DOHH2 (cell line): ENCODE measurements at regions not wholly inside any gene's neighbourhood (a gene's known extent, or its start where the extent isn't known, plus 50 kb on each side); places are given as distances from the start of the nearest gene placed in this dataset.

Experiments
- H3F3A ChIP-seq: fragments of 200-600 bp; sonication (generic), shearing (Covaris generic); 2 replicates; pipeline ENCODE4 v1.6.0; 2016; ENCODE audit warnings: antibody characterized with exemption, mild to moderate bottlenecking; ENCODE audit not compliant: control insufficient read depth, insufficient read depth
- H3K27ac ChIP-seq: fragments of 200-600 bp; sonication (generic); 2 replicates; pipeline ENCODE4 v1.5.1; 2014; ENCODE audit warnings: low read depth, mild to moderate bottlenecking, low read length, moderate library complexity
- H3K27me3 ChIP-seq: fragments of 200-600 bp; sonication (generic); 2 replicates; pipeline ENCODE4 v1.6.1; 2014; ENCODE audit warnings: mild to moderate bottlenecking, low read length, mixed read lengths; ENCODE audit not compliant: control insufficient read depth
- H3K36me3 ChIP-seq: fragments of 200-600 bp; sonication (generic); 2 replicates; pipeline ENCODE4 v1.6.1; 2014; ENCODE audit warnings: mild to moderate bottlenecking, low read length, moderate library complexity, mixed read lengths; ENCODE audit not compliant: control insufficient read depth
- H3K4me1 ChIP-seq: fragments of 200-600 bp; sonication (generic); 2 replicates; pipeline ENCODE4 v1.6.1; 2014; ENCODE audit warnings: mild to moderate bottlenecking, low read length, mixed read lengths; ENCODE audit not compliant: control insufficient read depth
- H3K4me2 ChIP-seq: fragments of 200-600 bp; sonication (generic); 2 replicates; pipeline ENCODE4 v1.6.0; 2014; ENCODE audit warnings: mild to moderate bottlenecking, low read length, moderate library complexity
- H3K4me3 ChIP-seq: fragments of 200-600 bp; sonication (generic); 2 replicates; pipeline ENCODE4 v1.5.1; 2014; ENCODE audit warnings: mild to moderate bottlenecking, low read length, mixed read lengths
- H3K79me2 ChIP-seq: fragments of 200-600 bp; sonication (generic); 2 replicates; pipeline ENCODE4 v1.6.1; 2014; ENCODE audit warnings: mild to moderate bottlenecking, low read length, mixed read lengths; ENCODE audit not compliant: control insufficient read depth
- H3K9me2 ChIP-seq: fragments of 200-600 bp; sonication (generic); replicated peaks from 2 replicates; pipeline ENCODE4 v1.6.1; 2014; ENCODE audit warnings: mild to moderate bottlenecking, low read length, mixed read lengths; ENCODE audit not compliant: control insufficient read depth
- H3K9me3 ChIP-seq: fragments of 200-600 bp; sonication (generic); 2 replicates; pipeline ENCODE4 v1.6.1; 2014; ENCODE audit warnings: antibody characterized with exemption, low read length, mixed read lengths; ENCODE audit not compliant: control insufficient read depth, insufficient read depth
- H4K20me1 ChIP-seq: fragments of 200-600 bp; sonication (generic); 2 replicates; pipeline ENCODE4 v1.6.0; 2014; ENCODE audit warnings: low read depth, mild to moderate bottlenecking, antibody characterized with exemption, low read length, moderate library complexity; ENCODE audit not compliant: control insufficient read depth, insufficient read depth
- EZH2phosphoT487 ChIP-seq: fragments of 200-600 bp; sonication (generic); IDR thresholded peaks from 2 replicates; pipeline ENCODE4 v1.6.1; 2017; ENCODE audit warnings: borderline replicate concordance, mild to moderate bottlenecking, antibody characterized with exemption, low read length, moderate library complexity, mixed read lengths
- TF ChIP-seq, protein P1 (sequence below): fragments of 200-600 bp; sonication (generic); IDR thresholded peaks from one replicate; pipeline ENCODE4 v1.5.1; 2014; ENCODE audit warnings: antibody characterized with exemption, mild to moderate bottlenecking, low read depth, low read length; ENCODE audit not compliant: poor library complexity, severe bottlenecking

DNA sequence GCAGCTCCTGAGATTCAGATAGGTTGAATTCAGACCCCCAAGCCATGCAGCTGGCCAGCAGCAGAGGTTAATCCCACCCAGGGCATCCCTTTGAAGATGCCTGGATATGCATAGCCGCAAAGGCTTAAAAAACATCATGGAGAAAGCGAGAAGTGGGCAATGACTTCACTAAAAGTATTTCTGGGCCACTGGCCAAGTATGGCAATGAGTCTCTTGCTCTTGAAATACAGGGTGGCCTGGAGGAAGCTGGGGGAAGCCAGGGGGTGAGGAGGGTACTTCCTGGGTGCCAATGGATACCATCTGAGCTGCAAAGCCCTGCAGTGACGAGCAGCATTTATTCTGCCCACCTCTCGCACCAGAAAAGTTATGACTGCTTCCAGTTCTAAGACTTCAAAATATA, 539.3 kb upstream of the TBX3 start:
- H3F3A ChIP-seq: no peaks in the 10 kb centered on the region
- no peak overlapping the region for H3K27ac ChIP-seq
- no peaks in the 10 kb centered on the region for H4K20me1 ChIP-seq
- H3K4me3 ChIP-seq: no peak overlapping the region
- H3K79me2 ChIP-seq: no peaks in the 10 kb centered on the region
- TF ChIP-seq EZH2phosphoT487: no peak
- TF ChIP-seq, protein P1, sequence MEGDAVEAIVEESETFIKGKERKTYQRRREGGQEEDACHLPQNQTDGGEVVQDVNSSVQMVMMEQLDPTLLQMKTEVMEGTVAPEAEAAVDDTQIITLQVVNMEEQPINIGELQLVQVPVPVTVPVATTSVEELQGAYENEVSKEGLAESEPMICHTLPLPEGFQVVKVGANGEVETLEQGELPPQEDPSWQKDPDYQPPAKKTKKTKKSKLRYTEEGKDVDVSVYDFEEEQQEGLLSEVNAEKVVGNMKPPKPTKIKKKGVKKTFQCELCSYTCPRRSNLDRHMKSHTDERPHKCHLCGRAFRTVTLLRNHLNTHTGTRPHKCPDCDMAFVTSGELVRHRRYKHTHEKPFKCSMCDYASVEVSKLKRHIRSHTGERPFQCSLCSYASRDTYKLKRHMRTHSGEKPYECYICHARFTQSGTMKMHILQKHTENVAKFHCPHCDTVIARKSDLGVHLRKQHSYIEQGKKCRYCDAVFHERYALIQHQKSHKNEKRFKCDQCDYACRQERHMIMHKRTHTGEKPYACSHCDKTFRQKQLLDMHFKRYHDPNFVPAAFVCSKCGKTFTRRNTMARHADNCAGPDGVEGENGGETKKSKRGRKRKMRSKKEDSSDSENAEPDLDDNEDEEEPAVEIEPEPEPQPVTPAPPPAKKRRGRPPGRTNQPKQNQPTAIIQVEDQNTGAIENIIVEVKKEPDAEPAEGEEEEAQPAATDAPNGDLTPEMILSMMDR: no peak
- no peaks in the 10 kb centered on the region for H3K9me3 ChIP-seq
- no peaks in the 10 kb centered on the region for H3K9me2 ChIP-seq
- no peak overlapping the region for H3K4me2 ChIP-seq
- H3K4me1 ChIP-seq: no peaks in the 10 kb centered on the region
- H3K36me3 ChIP-seq: no peaks in the 10 kb centered on the region
- H3K27me3 ChIP-seq: no peaks in the 10 kb centered on the region

GRCh38 chr12:115222220-115222619, 538.2 kb upstream of the TBX3 start:
- H3K27ac ChIP-seq: no peak overlapping the region
- H3K4me2 ChIP-seq: no peak overlapping the region
- no peaks in the 10 kb centered on the region for H3K36me3 ChIP-seq
- H3K27me3 ChIP-seq: no peaks in the 10 kb centered on the region
- no peak for TF ChIP-seq EZH2phosphoT487
- TF ChIP-seq, protein P1: no peak
- no peaks in the 10 kb centered on the region for H3K9me3 ChIP-seq
- H3K9me2 ChIP-seq: no peaks in the 10 kb centered on the region
- H3K4me3 ChIP-seq: no peak overlapping the region
- H3K79me2 ChIP-seq: no peaks in the 10 kb centered on the region
- no peaks in the 10 kb centered on the region for H4K20me1 ChIP-seq
- no peaks in the 10 kb centered on the region for H3F3A ChIP-seq
- no peaks in the 10 kb centered on the region for H3K4me1 ChIP-seq

DNA sequence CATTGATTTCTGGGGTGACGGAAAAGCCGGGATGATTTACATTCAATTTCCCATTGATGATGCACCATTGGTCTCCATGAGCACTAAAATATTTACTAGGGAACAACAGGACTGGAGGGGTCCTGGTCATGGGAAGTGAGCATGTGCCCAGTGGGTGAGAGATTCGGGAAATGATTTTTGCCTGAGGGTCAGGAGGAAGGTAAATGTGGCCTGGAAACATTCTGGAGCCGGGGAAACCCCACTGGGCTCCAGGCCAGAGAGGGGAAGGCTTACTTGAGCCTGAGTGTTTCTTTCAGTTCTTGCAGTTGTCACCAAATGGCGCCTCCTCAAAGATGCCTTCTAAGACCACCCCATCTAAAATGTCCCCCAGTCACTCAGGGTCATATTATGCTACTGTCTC, 532.3 kb upstream of the TBX3 start:
- no peaks in the 10 kb centered on the region for H4K20me1 ChIP-seq
- TF ChIP-seq EZH2phosphoT487: no peak
- TF ChIP-seq, protein P1: no peak

GRCh38 chr12:115215544-115215943, 531.6 kb upstream of the TBX3 start:
- no peak overlapping the region for H3K27ac ChIP-seq
- no peaks in the 10 kb centered on the region for H3K9me3 ChIP-seq
- no peak for TF ChIP-seq EZH2phosphoT487
- TF ChIP-seq, protein P1: no peak

More for the DNA sequence above, 532.3 kb upstream of the TBX3 start:
- H3K9me3 ChIP-seq: no peaks in the 10 kb centered on the region
- no peaks in the 10 kb centered on the region for H3K9me2 ChIP-seq
- H3K27me3 ChIP-seq: no peaks in the 10 kb centered on the region
- H3K4me3 ChIP-seq: no peak overlapping the region
- no peaks in the 10 kb centered on the region for H3F3A ChIP-seq
- H3K27ac ChIP-seq: no peak overlapping the region
- H3K79me2 ChIP-seq: no peaks in the 10 kb centered on the region
- no peaks in the 10 kb centered on the region for H3K4me1 ChIP-seq
- H3K4me2 ChIP-seq: no peak overlapping the region
- no peaks in the 10 kb centered on the region for H3K36me3 ChIP-seq

More at GRCh38 chr12:115215544-115215943, 531.6 kb upstream of the TBX3 start:
- Histone ChIP-seq H3K4me2 (no peak overlapping the region), H3K4me3 (no peak overlapping the region), H4K20me1 (no peaks in the 10 kb centered on the region), H3K27me3 (no peaks in the 10 kb centered on the region), H3F3A (no peaks in the 10 kb centered on the region), H3K4me1 (no peaks in the 10 kb centered on the region), H3K36me3 (no peaks in the 10 kb centered on the region), H3K9me2 (no peaks in the 10 kb centered on the region), H3K79me2 (no peaks in the 10 kb centered on the region)
